GM21737 (cell line): ENCODE measurements at regions not wholly inside any gene's neighbourhood (a gene's known extent, or its start where the extent isn't known, plus 50 kb on each side); places are given as distances from the start of the nearest gene placed in this dataset.

ENCODE experiments used
- ATAC-seq: cut with Tn5 transposase; IDR thresholded peaks from one replicate; pipeline ENCODE4 v1.9.1; 2021; ENCODE audit warnings: mild to moderate bottlenecking, moderate library complexity; ENCODE audit not compliant: unreplicated experiment

DNA sequence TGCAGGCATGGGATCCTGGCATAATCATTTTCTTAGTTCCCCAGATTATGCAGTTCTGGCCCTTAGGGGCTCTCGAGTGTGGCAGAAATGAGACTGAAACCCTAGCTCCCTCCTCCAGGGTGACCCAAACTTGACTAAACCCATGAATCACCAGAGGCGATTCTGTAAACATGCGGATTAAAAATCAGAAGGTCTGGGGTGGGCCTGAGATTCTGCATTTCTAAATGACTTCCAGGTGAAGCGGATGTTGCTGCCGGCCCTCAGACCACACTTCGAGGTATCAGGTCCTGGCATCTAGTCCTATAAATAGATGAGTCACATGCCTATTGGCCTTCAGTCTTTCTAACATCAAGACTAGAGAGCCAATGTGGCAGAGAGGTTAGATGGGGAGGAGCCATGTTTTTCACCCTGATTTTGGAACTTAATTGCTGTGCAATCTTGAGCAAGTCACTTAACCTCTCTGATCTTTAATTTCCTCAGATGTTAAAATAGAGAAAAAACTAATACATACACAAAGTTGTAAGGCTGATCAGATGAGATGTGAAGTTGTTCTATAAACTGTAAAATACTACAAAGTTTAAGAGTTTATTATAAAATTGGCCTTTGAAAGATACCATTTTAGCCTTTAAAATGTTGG, 431.2 kb downstream of the FOXO1 start:
- no peak for ATAC-seq

DNA sequence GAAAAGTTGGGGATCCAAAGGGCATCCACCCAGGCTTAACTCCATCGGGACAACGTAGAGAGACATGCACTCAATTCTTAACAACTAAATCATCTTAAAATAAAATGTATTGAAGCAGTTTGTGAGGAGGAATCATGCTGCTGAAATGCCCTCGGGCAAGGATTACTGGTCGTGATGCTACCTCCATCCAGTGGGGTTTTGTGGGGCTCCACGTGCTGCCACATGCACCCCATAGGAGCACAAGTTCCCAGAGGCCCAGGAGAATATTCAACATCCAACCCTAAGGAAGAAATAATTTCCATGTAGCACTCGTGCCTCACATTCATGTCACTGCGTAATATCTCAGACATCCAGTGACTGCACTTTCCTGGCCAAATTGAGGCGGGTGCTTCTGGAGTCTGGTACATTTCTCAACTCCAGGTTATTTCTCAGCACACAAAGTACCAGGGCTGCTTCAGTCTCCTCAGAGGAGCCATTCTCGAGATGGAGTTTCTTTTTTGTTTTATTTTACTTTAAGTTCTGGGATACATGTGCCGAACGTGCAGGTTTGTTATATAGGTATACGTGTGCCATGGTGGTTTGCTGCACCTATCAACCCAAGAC, 429.8 kb downstream of the FOXO1 start:
- ATAC-seq: no peak

DNA sequence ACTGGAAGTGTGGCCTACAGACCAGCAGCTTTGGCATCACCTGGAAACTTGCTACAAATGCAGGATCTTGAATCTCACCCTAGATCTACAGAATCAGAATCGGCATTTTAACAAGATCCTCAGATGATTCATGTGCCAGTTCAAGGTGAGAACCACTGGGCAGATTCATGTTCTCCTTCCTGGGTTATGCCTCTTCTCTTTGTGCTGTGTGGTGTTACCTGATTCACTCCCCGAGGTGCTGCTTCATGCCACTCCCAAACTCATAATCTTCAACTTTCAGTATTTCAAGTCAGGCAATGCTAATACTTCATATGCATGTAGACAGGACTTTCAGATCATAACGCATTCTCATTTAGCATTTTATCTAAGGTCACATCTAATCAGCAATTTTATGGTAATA, 427.7 kb downstream of the FOXO1 start:
- ATAC-seq: no peak

DNA sequence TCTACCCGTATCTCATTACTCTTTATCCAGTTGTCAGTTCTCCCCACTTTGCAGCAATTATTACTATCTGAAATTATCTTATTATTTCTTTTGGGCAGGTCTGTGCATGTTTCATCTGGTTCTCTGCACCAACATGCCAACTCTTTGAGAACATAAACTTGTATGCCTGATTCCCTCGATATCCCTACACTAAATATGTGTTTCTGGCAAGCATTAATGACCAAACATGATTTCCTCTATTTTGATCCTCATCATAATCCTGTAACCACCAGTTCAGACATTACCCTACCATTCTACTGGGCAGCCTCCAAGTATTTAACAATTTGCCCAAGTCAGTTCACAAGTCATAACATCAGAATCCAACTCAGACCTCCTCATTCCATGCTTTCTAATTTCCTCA, 426.1 kb downstream of the FOXO1 start:
- no peak for ATAC-seq

DNA sequence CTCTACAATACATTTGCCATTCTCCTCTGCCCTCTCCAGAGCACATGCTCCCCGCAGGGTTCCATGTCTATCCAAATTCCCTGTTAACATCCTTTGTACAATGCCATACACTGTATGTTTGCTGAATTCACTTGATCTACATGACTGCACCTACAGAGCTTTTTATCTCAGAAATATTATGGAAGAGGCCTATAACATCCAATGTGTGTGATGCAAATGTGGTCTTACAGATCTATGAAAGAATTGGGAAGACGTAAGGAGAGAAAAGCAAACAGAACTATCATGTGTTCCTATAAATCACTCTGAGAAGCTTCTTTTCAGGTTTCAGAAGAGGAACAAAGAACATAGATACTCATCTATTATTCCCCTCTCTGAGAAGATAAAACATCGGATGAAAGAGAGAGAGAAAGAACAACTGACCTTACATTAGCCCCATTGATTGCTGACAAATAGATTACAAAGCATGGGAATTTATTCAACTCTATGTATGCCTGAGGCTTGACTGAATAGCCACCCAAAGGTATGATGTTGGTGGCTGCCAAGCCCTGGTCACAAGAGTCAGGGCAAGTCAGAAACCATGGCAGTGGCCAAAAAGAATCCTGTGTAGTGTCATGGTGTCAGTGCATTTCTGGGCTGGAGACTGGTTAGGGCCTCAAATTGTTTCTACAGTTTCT, 425.2 kb downstream of the FOXO1 start:
- ATAC-seq: no peak

DNA sequence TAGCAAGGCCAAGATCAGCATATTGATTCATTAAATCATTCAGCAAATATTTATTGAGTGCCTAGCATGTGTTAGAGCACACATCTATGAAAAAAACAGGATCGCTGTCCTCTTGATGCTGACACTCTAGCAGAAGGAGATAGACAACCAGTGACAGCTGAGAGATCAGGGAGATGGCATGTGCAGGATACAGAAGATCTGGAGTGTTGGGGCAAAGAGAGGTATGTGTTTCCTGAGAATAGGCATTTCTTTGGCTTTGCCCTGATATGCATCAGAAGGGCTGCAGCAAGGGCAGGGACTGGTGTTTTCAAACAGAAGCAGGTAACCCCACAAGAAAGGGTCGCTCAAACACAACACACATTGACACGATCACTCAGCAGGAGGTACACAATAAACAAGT, 423.4 kb downstream of the FOXO1 start:
- no peak for ATAC-seq

DNA sequence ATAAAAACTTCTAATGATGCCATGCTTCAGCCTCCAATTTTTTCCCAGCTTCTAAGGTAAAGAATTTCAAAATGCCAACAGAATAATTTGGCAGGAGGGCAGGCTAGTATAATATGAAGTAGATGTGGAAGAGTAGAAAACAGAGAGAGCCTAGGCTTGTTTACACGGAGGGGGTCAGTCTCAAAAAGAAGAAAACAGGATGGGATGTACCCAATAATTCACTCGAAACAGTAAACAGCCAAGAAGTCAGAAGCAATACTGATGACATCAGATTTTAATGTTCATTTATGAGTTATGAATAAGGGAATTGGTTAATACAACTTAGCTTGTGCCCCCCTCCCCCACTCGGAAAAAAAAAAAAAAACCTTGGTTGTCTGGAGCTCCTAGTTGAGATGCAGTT, 422.5 kb downstream of the FOXO1 start:
- no peak for ATAC-seq

DNA sequence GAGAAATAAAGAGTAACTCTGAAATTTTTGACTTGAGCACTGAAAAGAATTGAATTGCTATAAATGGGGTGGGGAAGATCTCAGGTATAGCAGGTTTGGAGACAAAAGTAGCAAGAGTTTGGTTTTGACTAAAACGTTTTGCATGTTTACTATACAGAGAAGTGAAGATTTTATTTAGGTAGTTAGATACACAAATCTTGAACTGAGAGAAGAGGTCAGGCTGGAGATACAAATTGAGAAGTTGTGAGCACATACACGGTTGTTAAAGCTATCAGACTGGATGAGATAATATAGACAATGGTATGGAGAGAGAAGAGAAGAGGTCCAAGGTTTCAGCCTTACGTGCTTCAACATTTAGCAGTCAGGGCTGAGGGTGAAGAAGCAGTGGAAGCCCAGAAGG, 420.9 kb downstream of the FOXO1 start:
- ATAC-seq: no peak

DNA sequence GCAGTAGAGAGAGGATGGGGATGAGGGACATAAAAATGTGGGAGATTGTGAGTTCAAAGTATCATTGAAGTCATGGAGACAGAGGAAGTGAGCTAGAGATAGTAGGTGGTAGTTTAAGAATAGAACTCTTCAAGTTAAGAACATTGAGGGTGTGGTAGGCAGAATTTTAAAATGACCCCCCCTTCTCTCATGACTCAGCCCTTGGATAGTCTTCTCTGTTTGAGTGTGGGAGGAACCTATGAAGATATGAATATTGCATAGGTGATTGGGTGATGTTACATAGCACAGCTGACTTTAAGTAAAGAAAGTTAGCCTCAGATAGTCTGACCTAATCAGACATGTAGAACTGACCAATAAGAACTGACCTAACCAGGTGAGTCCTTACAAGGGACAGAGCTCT, 418.6 kb downstream of the FOXO1 start:
- no peak for ATAC-seq

DNA sequence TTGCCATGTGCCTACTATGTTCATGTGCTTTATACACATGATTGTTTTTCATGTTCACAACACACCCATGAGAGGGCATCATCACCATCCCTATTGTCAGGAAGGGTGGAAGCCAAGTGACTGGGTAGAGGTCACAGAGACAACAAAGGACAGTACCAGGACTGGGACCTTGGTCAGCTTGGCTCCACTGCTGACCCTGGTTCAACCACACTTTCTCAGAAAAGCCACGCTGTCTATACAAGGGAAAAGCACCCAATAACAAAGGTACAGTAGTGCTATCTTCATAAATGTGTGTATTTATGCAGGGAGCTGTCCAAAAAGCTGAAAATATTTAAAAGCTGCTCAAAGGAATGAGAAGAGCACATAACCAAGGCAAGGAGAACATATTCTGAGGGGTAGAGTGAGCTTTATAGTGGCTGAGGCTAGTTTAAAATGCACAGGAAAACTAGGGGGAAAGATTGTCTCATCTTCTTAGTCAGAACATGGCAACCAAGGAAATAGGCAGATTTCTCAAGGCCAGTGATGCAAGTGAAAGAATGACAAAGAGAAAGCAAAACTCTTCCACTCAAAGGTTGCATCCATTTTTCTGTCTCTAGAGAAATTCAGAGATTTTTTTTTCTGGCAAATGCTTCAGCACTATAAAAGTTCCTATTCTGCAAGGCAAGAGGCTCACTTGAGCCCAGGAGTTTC, 415.0 kb downstream of the FOXO1 start:
- no peak for ATAC-seq

DNA sequence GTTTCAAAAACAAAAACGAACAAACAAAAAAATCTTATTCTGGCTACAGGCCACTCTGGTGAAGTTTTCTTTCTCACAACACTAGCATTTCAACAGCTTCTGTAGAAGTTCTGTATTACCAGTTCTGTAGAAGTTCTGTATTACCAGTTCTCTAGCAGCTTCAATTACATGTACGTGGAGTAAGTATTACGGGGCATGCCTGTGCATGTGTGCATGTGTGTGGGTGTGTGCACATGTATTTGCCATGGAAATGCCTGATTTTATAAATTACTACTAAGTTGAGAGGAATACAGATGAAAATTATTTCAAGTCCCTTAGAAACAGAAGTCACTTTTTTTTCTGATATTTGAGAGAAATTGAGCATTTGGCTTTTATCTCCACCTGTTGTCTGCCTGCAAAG, 414.2 kb downstream of the FOXO1 start:
- ATAC-seq: no peak

DNA sequence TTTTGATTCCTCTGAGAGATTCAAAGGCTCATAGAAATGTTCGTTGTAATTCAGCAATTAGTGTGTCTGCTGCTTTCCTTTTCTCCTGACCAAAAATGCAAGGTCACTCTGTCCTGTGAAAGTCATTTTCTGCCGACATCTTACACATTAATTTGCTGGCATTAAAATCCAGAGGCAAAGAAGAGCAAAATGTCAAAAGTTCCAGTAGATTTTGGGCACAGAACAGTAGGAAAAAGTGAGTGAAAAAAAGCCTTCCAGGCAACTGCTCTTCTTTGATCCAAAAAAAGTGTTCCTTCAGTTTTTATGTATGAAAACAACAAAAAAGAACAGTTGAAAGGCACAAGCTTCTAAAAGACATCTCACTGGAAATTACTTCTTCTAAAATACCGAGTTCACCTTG, 413.8 kb downstream of the FOXO1 start:
- no peak for ATAC-seq

DNA sequence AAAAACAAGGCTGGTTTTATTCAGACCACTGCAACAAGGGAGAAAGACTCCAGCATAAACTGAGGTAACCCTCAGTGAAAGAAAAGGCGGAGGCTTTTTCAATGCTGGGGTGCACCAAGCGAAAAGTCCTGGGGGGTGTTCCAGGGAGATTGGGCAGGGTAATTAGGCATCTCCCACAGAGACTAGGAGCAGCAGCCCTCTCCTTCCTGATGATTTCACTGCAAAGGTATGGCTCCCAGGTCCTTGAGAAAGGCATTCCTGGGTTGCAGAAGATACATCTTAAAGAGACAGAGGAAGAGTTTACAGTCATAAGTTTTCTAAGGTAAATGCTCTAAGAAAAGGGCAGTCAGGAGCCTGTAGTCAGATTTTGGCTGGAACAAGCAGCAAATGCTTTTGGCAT, 412.0 kb downstream of the FOXO1 start:
- no peak for ATAC-seq

DNA sequence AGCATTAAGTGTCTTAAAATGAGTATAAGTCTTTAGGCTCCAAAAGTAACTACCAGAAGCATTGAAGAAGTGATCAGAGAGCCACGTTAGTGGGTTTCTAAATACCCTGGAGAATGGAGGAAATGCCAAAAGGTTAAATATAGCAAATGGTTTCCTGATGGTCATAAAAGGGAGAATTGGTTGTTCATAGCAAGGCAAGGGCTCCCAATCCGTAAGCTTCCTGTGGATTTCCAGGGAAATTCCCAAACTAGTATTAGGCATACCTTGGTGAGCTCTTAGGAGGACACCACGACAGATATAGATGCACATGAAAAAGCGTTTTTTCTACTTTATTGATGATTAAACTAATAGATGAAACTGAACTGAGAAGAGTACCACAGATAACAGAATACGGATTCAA, 410.9 kb downstream of the FOXO1 start:
- no peak for ATAC-seq

DNA sequence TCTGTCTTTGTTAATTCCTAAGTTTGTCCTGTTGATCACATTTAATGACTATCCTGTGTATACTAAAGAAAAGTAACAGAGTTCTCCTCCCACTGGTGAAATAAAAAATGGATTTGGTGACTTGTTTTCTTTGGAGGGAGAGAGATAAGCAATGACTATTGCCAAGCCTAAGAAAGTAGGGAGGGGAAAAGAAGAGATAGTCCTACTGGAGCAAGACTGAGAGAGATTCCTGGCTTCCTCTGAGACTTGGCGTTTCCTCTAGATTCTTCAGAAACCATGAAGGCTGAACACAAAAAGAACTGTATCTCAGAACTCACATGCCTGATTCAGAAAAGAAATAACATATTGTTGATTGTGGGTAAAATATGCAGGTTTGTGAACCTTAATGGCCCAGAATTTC, 406.5 kb downstream of the FOXO1 start:
- ATAC-seq: no peak

DNA sequence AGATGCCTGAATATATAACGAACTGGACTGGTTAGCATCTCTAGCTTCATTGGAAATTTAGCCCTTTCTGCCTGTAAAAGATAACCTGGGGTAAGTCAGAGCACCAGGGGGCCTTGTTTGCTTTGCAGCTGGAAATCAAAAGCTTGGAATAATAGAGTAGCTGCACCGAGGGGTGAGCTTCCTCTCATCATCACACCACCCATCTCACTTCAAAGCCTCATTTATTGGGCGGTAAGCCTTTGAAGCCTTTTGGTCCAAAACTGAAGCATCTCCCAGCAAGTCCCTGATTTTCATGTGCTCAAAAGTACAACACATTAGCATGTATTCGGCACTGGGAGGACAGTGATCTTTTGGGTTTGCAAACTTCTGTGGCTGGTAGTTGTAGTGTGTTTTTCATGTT, 405.1 kb downstream of the FOXO1 start:
- no peak for ATAC-seq

DNA sequence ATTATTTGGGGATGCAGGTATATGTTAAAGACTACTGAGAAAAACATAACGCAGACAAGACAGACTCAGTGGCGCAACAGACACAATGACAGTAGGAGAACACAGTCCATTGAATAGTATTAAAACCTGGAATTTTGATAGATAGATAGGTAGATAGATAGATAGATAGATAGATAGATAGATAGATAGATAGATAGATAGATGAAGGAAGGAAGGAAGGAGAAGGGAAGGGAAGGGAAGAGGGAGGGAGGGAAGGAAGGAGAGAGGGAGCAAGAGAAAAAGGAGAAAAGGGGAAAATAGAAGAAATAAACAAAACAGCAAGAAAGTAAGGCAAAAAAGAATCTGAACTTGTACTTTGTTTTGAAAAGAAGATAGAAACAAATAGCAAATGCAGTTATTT, 404.5 kb downstream of the FOXO1 start:
- ATAC-seq: no peak

DNA sequence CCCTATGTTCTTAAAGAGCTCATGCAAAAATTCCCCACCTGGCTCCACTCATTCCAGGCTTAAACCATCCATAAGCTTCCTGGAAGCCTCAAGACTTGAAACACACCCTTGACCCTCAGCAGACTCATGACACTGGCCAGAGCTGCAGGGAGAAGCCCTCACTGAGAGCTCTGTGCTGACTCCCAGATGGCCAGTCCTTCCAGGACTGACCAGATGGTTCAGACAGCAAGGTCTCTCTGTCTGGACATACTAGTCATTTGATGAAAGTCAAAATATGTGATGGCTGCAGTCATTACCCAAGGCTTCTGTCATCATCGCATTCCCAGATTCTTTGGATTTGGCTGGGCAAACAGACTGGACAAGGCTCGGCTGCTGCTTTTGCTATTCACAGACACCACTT, 397.4 kb downstream of the FOXO1 start:
- ATAC-seq: no peak

DNA sequence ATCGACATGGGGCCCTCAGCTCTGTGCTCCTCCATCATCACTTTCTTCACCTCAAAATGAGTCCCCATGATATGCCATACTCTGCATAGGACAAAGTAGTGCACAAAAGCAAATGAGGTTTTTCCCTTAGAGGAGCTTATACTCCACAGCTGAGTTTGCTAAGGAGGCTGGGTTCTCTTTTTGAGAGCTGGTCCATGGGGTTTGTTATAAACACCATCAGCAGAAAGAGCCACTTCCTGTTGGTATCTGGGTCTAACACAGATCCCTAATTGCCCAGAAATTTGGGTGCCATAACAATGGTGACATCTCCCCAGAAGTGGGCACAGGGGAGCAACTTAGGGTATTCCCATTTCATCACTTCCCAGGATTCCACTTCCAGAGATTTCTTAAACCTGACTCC, 395.7 kb downstream of the FOXO1 start:
- ATAC-seq: no peak

DNA sequence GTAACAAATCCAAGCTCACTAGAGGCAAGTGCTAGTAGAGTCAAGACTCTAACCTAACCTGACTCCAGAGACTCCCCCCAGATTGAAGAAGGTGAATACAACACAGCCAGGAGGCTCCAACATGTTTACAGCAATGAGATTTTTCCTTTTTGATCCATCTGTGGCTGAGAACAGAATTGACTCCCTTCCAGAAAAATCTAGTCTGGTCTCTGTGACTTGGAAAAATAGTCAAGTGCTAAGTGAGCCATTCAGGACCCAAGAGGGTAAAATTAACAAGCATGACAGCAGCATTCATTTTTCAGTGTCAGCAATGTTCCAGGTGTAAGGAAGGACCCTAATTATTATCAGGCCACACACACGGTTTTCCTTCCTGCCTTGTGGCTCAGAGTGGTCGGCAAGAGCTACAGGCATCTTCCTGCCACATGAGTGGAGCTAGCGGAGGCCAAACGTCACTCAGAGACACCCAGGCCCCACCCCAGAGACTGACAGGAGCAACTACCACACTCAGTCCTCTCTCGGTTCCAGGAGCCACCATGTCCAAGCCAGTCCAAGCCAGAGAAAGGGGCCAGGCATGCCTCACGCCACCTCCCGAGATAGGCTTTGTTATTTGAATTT, 395.1 kb downstream of the FOXO1 start:
- no peak for ATAC-seq

DNA sequence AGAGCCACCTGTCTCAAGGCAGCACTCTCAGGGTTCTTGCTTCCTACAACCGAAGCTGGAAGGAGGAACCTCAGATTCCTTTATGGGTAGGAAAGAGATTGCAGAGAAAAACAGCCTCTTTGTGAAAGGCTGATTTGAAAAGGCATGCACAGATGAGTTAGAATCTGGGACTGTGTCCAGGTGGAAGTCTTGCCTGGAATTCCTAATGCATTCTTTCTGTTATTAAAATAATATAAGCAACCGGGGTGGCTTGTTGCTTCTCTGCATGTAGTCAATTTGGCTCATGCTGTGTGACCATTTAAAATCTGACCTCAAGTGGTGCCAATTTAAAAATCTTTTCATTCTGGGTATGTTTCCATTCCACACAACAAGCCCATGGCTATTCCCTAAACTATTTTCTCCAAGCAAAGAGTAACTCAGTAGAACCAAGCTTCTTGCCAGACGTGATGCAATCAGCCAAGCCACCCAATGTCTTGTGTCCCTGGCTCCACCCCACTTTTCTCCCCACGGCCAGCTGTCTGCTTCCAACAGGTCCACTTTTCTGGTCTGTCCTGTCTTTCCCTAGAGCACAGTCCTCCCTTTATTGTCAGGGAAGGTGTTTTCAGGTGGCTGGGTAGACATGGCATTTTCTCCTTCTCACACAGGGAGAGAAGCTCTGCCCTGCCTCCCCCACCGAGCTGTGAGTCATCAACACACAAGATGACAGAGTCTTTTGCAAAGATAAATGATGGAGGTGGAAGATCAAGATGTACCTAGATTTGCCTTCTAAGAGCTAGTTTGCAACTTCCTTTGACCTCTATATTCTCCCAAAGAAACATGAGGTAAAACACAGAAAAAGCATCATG, 394.3 kb downstream of the FOXO1 start:
- ATAC-seq: no peak
